Pons (tissue), 1 donor: ENCODE measurements at regions not wholly inside any gene's neighbourhood (a gene's known extent, or its start where the extent isn't known, plus 50 kb on each side); places are given as distances from the start of the nearest gene placed in this dataset.
"Not testable (repeated sequence)": the region's sequence is repeated elsewhere in the genome, so short reads cannot be mapped to it uniquely, and the experiment has no call there.

Experiments
- DNase-seq: peaks from one replicate; pipeline ENCODE4 v3.0.0-alpha.2; 2016; ENCODE audit warnings: low spot score

- no peak for DNase-seq
Observed at GRCh38 chr4:132094017-132094416, 1055.1 kb upstream of the PCDH10 start.

GRCh38 chr4:132097041-132097440, 1052.1 kb upstream of the PCDH10 start:
- DNase-seq, result peak; percentile 19

- DNase-seq, result no peak
Observed at GRCh38 chr4:132101526-132101925, 1047.6 kb upstream of the PCDH10 start.

- DNase-seq, result no peak
Observed at GRCh38 chr4:132108784-132109183, 1040.3 kb upstream of the PCDH10 start.

GRCh38 chr4:132114885-132115284, 1034.2 kb upstream of the PCDH10 start:
- DNase-seq, result no peak

GRCh38 chr4:132122741-132123140, 1026.4 kb upstream of the PCDH10 start:
- not testable (repeated sequence) for DNase-seq

GRCh38 chr4:132123870-132124623, 1025.0 kb upstream of the PCDH10 start:
- DNase-seq, result no peak

GRCh38 chr4:132124624-132124974, 1024.5 kb upstream of the PCDH10 start:
- DNase-seq, result no peak

- no peak for DNase-seq
Observed at GRCh38 chr4:132125131-132125530, 1024.0 kb upstream of the PCDH10 start.

- DNase-seq, result no peak
Observed at GRCh38 chr4:132132433-132132832, 1016.7 kb upstream of the PCDH10 start.

- no peak for DNase-seq
Observed at GRCh38 chr4:132169660-132170059, 979.4 kb upstream of the PCDH10 start.

GRCh38 chr4:132180020-132180427, 969.1 kb upstream of the PCDH10 start:
- DNase-seq, result no peak

- no peak for DNase-seq
Observed at GRCh38 chr4:132195176-132195575, 953.9 kb upstream of the PCDH10 start.

- no peak for DNase-seq
Observed at GRCh38 chr4:132203618-132204017, 945.5 kb upstream of the PCDH10 start.

- no peak for DNase-seq
Observed at GRCh38 chr4:132214519-132214918, 934.6 kb upstream of the PCDH10 start.

GRCh38 chr4:132218406-132218805, 930.7 kb upstream of the PCDH10 start:
- DNase-seq, result no peak

GRCh38 chr4:132227151-132227856, 921.8 kb upstream of the PCDH10 start:
- DNase-seq, result no peak

GRCh38 chr4:132227857-132228165, 921.3 kb upstream of the PCDH10 start:
- DNase-seq, result not testable (repeated sequence)

GRCh38 chr4:132228676-132229075, 920.4 kb upstream of the PCDH10 start:
- no peak for DNase-seq

GRCh38 chr4:132230025-132230424, 919.1 kb upstream of the PCDH10 start:
- no peak for DNase-seq

- no peak for DNase-seq
Observed at GRCh38 chr4:132238697-132239096, 910.4 kb upstream of the PCDH10 start.

GRCh38 chr4:132240081-132240480, 909.0 kb upstream of the PCDH10 start:
- DNase-seq, result no peak

GRCh38 chr4:132245319-132245718, 903.8 kb upstream of the PCDH10 start:
- no peak for DNase-seq

- no peak for DNase-seq
Observed at GRCh38 chr4:132264176-132264575, 884.9 kb upstream of the PCDH10 start.
